GM21447 (cell line): ENCODE measurements at regions not wholly inside any gene's neighbourhood (a gene's known extent, or its start where the extent isn't known, plus 50 kb on each side); places are given as distances from the start of the nearest gene placed in this dataset.

ENCODE experiments used
- ATAC-seq: cut with Tn5 transposase; IDR thresholded peaks from one replicate; pipeline ENCODE4 v1.9.1; 2021; ENCODE audit not compliant: unreplicated experiment

DNA sequence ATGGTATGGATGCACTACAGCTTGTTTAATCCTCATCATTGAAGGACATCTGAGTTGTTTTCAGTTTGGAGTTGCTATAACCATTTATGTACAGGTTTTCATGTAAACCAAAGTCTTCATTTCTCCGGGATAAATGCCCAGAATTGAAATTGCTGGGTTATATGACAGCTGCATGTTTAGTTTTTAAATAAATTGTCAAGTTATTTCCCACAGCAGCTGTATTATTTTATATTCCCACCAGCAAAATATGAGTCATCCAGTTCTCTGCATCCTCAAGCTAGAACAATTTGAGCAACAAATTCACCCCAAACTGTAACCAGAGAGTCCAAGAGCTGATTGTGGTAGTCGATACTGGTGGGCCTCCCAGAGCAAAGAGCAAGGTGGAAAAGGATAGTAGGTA lies 125.6 kb upstream of the PRNP start:
- no peak for ATAC-seq

DNA sequence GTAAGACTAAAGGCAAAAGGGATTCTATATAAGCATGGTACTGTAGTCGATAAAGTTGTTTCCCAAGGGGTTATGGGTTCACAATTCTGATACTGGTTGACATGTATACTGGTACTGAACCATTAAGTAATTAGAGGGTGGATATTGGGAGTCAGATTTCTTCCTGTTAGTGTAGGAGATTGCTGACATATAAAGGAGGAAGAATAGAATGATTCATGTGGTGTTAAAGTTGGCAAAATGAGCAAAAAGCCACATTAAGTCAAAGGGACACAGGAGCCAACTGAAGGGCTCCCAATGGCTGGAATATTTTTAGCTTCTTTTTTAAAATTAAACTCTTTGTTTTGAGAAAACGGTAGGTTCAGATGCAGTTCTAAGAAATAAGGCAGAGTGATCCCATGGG lies 126.3 kb upstream of the PRNP start:
- no peak for ATAC-seq

GRCh38 chr20:4559106-4559505 lies 127.2 kb upstream of the PRNP start:
- ATAC-seq, result no peak

DNA sequence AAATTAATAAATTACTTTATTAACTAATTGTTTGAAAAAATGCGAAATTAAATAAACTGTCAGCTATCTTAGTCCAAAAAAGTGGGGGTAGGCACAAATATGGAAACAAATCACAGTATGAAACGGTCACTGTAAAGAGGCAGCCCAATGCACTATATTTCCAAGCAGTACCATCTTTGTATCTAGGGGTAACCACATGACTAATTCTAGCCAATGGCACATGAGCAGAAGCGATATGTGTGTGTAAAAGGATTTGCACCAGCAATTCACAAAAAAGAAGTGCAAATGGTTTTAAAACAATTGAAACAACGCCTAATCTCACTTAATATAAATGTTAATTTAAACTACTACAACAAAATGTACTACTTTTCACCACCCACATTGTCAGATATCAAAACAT lies 129.5 kb upstream of the PRNP start:
- no peak for ATAC-seq

DNA sequence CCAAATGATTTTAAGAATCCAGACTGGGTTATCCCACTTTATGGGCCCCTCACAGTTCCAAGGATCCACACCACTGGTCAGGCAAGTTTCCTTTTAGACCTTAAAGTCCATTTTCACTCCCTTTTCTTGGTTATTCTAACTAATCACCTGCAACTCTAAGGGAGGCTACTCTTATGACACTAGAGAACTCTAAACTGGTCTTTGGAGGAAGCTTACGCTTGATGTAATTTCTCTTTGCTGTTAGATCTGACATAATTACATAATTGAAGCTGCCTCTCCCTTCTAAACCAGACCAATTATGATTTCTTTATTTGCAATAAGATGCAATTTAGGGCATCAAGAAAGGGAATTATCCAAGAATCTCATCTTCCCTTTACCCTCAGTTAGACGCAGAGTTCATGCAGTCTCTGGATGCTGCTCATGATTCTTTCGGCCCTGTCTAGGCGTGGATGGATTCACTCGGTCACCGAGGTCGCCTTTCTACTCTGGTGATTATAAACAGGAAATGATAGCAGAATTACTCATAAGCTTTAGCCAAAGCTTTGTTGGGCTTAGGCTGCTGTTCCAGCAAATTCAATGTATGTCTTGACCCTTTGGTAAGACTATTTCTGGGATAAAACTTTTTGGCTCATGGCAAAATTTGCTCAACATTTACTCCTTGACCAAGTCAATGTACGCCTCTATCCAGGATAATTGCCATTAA lies 130.9 kb upstream of the PRNP start:
- no peak for ATAC-seq

- no peak for ATAC-seq
Measured at GRCh38 chr20:4554346-4554745, 131.9 kb upstream of the PRNP start.

DNA sequence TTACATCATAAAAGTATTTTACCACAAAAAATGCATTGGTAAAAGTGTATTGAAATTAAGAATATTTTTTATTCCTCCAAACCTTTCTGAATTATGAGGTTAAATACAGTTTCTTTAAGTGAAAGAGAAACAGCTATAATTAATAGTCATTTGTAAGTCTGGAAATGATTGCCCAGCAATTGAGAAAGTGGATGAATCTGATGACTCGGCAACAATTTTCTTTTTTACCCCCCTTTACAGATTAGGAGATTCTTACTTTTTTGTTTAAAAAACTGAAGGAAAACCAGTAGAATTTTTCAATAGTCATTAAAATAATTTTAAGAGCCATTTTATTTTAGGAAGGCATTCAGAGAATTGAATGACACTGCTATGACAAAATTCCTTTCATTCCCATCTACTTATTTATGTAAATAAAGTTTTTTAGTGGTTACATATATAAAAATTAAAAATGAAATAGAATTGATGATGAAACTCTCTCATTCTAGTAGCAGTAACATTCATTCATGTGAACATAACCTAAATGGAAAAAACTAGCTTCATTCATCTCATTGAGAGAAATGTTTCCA lies 134.1 kb upstream of the PRNP start:
- ATAC-seq, result no peak

DNA sequence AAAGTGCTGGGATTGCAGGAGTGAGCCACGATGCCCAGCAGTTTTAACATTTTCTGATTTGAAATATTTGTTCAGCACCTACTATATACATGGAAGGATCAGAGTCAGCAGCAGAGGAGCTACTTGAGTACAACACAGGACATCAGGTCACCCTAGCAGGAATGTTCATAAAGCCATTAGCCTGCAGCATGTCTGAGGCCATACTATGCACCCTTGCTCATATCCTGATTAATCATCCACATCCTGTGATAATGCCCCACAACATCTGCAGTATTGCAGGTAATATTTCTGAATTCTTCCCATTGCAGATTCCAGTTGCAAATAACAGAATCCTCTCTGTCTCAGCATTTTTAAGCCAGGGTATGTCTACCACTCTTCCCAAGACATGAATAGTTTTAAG lies 135.5 kb upstream of the PRNP start:
- ATAC-seq, result no peak

DNA sequence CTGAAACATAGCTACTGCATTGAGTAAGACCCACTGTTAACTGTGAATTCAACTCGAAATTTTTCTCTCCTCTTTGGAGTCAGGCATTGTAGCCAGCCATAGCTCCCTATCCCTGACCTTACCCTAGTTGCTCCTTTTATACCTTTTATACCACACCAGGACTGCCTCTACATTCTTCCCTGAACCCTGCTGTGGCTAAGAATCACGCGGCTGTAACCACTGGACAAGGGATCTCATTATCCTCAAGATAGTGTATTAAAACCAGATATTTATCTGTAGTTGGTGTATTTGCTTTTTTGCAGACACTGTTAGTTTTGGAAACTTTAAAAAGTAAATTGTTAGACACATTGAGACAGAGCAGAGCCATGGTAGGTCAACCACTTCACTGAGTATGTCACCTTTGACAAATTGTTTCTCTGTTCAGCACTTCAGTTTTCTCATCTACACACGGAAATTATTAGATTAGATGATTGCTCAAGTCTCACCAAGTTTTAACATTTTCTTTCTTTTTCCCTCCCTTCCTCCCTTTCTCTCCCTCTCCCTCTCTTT lies 136.5 kb upstream of the PRNP start:
- ATAC-seq, result no peak

GRCh38 chr20:4548552-4548951 lies 137.7 kb upstream of the PRNP start:
- no peak for ATAC-seq

DNA sequence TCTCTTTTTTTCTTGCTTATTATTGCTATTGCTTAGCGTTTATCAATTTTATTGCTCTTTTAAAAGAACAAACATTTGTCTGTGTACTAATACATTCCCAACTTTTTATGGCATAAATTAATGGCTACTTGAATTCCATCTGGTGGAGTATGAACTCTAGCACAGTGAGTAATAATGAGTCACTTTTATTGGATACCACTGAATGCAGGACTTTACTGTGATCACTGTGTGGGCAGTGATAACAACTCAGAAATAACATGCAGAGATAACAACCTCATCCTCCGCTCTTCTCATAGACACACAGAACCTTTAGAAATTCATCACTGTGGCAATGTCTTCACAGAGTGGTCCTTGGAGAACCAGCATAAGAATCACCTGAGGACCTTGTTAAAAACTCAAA lies 139.5 kb upstream of the PRNP start:
- ATAC-seq, result no peak

- ATAC-seq, result no peak
Measured at GRCh38 chr20:4546342-4546741, 139.9 kb upstream of the PRNP start.

DNA sequence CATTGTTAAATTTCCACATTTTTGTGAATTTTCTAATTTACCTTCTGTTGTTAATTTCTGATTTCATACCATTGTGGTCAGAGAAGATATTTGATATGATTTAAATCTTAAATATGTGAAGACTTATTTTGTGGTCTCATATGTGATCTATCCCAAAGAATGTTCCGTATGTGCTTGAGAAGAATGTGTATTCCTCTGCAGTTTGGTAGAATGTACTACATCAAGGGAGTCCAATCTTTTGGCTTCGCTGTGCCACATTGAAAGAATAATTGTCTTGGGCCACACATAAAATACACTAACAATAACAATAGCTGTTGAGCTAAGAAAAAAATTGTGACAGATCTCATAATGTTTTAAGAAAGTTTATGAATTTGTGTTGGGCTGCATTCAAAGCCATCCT lies 140.7 kb upstream of the PRNP start:
- no peak for ATAC-seq

GRCh38 chr20:4544765-4545164 lies 141.5 kb upstream of the PRNP start:
- no peak for ATAC-seq

- ATAC-seq, result no peak
Measured at GRCh38 chr20:4542270-4542669, 144.0 kb upstream of the PRNP start.

- ATAC-seq, result no peak
Measured at GRCh38 chr20:4534315-4534714, 151.9 kb upstream of the PRNP start.

DNA sequence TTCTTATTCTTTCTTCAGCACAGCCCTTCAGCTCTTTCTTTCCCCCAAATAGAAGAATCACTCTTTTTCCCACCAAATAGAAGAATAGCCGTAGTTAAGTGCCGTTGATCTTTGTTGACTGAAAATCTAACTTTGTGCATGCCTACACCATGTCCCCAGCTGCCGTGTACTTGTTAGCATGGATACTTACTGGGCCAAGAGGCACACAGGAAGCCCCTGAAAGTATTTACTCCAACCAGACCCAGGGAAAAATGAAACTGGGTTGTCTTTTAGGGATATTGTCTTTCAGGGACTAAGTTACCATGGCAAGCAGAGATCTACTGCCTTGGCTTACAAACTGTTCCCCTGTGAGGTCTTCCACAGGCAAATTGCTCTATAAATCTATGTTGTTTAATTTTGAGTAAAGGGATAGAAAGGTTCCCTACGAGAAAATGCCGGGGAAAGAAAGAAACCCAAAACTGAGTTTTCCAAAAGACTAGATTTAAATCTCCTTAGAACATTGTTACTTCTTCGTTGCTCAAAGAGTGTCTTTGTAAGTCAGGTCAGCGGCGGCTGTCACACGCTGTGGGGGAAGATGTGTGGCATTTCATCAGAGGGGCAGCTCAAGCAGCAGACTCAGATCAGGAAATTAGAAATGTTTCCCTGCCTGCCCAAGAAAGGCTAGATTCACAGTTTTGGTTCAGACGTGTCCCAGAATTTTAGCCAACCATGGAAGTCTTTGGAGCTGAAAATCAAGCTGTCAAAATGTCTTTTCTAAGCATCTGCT lies 152.7 kb upstream of the PRNP start:
- ATAC-seq, result no peak

GRCh38 chr20:4532772-4533171 lies 153.5 kb upstream of the PRNP start:
- ATAC-seq, result no peak

GRCh38 chr20:4524792-4525191 lies 161.5 kb upstream of the PRNP start:
- no peak for ATAC-seq

GRCh38 chr20:4524307-4524706 lies 161.9 kb upstream of the PRNP start:
- ATAC-seq, result no peak

DNA sequence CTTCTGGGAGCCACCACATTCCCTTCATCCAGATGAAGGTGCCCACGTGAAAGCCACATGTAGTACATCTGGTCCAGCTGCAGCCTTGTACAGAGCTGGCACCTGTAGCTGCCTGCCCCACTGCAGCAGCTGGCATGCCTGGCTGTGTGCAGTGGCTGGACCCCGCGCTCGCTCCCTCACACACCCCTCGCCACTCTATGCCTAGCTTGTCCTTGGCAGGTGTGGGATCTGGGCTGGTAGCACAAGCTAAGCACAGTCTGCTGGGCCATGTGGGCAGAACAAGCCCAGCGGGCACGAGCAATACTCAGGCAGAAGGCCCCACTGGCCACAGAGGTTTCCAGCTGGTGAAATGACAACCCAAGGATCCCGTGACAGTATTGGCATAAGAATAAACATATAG lies 163.9 kb upstream of the PRNP start:
- no peak for ATAC-seq
